Dermis microvascular lymphatic vessel endothelial cell (primary cell): ENCODE measurements at regions not wholly inside any gene's neighbourhood (a gene's known extent, or its start where the extent isn't known, plus 50 kb on each side); places are given as distances from the start of the nearest gene placed in this dataset.
A peak's percentile ranks its signal among the peaks of the same experiment; 100 is the strongest.
"Not testable (repeated sequence)": the region's sequence is repeated elsewhere in the genome, so short reads cannot be mapped to it uniquely, and the experiment has no call there.

ENCODE experiments used
- DNase-seq, 2 donors: peaks; one replicate each; pipeline versions ENCODE4 v3.0.0 to v3.0.0-alpha.2; 2010; ENCODE audit warnings: low read depth in 2 of 2

GRCh38 chr16:17559394-17559793 is 88.6 kb upstream of the XYLT1 start:
- no peak for DNase-seq

- no peak for DNase-seq
These were observed 87.2 kb upstream of the XYLT1 start for GRCh38 chr16:17557949-17558348.

DNA sequence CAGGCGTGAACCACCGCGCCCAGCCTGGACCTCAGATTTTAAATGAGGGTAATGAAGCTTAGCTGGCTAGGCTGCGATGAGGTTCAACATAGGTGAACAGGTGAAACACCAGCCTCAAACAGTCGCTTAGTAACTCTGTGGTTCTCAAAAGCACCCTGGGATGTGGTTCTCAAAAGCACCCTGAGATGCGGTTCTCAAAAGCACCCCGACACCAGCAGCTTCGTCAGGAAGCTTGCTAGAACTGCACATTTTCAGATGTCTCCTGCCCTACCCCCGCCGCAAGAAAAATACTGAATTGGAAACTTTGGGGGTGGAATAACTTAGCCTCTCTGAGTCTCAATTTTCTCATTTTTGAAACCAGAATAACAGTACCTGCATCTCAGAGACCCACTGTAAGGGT is 86.7 kb upstream of the XYLT1 start:
- no peak for DNase-seq

DNA sequence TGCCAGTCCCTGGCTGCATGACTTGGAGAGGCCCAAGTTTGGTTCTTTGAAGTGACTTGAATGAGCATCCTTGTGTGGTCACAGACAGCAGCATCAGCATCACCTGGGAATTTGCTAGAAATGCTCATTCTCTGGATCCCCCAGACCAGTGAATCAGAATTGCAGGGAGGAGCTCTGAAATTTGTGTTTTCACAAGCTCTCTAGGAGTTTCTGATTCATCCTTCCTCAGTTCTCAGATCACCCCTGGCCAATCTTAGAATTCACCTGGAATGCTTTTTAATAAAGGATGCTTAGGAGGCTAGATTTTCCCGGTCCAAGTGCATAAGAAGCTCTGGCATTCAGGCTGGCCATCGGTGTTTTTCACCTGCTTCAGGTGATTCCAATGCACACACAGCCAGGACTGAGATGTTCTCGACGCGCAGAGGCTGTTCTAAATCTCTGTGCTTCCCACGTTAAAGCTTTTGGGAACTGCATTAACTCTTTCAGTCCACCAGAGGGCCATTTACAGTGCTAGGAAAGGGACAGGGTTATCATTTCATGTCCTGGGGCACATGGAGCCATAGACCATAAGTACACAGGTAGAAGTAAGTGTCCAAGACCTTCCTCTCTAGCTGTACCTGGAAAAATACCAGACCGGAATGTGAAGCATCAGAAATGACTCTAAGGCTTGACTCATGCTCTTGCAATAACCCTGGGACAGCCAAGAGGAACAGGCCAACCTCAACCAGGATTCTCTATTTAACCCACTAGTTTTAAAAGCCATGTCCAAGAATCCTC is 85.7 kb upstream of the XYLT1 start:
- DNase-seq, result peak in 1 of 2 donors; percentile 3

- DNase-seq, result no peak
These were observed 84.4 kb upstream of the XYLT1 start for GRCh38 chr16:17555176-17555575.

DNA sequence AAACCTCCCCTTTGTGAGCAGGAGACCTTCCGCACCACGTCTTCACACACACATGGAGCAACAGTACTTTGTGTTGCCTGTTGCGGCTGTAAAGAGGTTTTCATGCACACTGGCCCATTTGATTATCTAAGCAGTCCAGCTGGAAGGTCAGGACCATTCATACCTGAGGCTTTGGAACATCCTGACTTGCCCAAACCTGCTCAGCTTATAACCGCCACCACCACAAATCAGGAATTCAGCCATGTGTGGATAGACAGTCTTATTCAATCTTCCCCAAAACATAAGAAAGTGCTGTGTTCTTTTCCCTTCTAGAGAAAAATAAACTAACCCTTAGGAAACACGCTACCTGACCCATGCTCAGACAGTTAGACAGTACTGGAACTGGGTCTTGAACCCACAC is 81.6 kb upstream of the XYLT1 start:
- DNase-seq, result no peak

- DNase-seq, result not testable (repeated sequence)
These were observed 80.9 kb upstream of the XYLT1 start for GRCh38 chr16:17551682-17552081.

DNA sequence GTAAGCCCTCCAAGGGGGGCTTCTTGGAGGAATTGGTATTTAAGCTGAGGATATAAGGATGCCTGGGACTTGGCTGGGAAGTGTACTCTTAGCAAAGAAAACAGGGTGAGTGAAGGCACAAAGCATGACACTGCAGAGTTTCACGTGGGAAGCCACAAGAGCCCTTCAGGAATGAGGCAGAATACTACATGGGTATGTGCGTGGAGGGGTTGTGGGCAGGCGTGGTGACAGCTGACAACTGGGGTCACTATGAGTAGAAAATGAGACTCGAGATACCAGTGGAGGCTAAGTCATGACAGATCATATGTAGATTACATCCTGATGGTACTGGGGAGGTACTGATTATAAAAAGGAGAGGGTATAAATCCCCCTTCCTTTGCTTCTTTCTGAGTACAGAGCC is 78.1 kb upstream of the XYLT1 start:
- DNase-seq, result no peak

DNA sequence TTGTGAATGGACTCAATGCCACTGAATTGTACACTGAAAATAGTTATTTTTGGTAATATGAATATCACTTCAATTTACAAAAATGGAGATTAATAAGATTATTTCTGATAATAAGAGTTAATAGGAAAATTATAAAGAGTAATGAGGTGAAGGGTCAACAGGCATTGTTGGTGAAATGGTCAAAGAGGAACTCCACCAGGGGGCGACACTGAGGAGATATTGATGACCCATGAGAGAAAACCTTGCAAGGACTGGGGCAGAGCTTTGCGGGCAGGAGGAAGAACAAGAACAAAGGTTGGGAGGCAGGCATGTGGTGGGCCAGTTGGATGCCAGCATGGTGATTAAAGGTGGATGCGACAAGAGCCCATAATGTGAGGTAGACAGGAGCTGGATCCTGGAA is 74.0 kb upstream of the XYLT1 start:
- DNase-seq, result no peak

DNA sequence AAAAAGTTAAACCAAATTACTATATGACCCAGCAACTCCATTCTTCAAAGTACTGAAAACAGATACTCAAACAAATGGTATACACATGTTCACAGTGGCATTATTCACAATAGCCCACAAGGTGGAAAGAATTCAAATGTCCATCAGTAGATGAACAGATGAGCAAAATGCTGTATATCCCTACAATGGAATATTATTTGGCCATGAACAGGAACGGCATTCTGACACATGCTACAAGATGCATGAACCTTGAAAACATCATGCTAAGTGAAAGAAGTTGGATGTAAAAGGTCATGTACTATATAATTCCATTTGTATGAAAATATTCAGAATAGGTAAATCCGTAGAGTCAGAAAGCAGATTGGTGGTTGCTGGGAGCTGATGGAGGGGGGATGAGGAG is 73.5 kb upstream of the XYLT1 start:
- no peak for DNase-seq

DNA sequence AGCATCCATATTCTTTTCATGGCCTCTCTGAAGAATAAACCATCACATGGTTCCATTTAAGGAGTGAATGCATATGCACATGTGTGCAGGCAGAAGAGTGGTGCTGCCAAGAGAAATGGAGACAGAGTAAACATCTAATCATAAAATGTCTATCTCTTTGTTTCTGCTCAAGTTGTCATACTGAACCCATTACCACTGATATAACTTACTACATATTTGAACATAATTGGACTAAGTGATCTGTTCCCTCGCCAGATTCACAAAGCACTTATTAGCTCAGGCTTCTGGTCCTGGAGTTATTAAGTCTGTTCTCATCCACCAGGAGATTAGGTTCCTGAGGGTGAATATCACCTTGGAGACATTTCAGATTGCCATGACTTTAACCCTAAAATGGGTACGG is 72.3 kb upstream of the XYLT1 start:
- DNase-seq, result no peak

DNA sequence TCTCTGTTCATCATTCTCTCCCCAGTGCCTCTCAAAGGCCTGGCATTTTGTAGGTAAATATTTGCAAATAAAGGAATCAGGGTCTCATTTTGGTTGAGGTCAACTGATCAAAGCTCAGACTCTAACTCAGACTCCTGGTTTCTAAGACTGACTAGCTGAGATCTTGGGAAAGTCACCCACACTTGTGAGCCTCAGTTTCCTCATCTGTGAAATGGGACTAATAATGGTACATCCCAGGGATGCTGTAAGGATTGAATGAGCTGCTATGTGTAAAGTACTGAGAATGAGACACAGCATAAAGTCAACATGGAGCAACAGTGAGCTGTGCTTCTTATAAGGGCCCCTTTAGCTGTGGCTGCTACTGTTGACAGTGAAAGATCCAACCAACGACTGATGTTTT is 70.6 kb upstream of the XYLT1 start:
- DNase-seq, result no peak

DNA sequence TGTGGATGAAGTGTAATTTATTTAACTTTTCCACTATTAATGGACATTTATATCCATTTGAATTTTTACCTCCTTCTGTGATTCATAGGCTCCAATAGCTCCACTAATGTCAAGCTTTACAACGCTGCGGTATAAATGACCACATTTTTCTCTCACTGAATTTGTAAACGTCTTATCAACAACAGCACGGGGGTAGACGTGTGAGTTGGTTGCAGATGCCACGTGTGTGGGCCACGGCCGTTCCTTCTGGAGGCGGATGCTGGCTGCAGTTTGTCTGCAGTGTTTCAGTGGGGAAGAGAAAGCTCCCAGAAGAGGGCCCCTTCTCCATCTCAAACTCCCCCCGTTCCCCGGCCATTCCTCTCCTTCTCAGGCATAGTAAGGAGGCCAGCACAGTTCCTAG is 68.2 kb upstream of the XYLT1 start:
- DNase-seq, result no peak

- DNase-seq, result no peak
These were observed 61.7 kb upstream of the XYLT1 start for GRCh38 chr16:17532338-17532995.

- no peak for DNase-seq
These were observed 59.4 kb upstream of the XYLT1 start for GRCh38 chr16:17529982-17530760.

GRCh38 chr16:17526956-17527937 is 56.5 kb upstream of the XYLT1 start:
- DNase-seq, result no peak

GRCh38 chr16:17524656-17525055 is 53.9 kb upstream of the XYLT1 start:
- no peak for DNase-seq

DNA sequence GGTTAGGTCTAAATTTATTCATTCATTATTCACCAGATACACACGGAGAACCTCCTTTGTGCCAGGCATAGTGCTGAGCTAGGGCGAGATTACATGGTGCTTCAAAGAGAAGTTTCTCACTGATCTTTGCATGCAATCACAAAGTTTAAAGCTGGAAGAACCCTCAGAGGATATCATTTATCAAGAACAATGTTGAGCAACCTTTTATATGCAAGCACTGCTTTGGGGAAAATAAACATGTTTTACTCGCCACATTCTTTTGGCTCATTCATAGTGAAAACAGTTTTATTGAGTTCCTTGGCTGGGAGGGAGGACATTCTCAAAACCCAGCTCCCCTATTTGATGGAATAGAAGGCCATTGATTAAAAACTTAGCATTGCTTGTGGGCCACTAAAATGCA is 49.8 kb upstream of the XYLT1 start:
- DNase-seq, result no peak
